ENCODE measurements at regions not wholly inside any gene's neighbourhood (a gene's known extent, or its start where the extent isn't known, plus 50 kb on each side); places are given as distances from the start of the nearest gene placed in this dataset.

DNA sequence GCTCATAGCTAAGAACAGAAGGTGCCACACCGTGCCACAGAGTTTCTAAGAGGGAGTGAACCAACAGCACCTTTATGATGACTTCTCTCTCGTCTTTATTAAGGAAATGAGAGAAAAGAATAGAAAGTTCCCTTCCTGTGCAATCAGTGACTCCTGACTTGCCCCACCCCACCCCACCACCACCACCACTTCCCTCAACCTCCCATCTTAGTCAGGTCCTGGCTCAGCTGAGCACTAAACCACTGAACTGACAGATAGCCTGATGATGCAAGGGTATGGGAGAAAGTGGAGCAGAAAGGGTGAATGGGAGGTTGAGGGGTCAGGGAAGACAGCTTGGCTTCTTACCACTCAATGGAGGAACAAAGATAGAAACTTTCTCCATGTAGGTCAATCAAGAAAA, 75.2 kb upstream of the RMDN2 start:
- WGBS, 2 donors (ENCODE audit: low coverage in 1 of 2), result 69 to 95% methylated on average over 2 of the region's 2 CpGs
- DNase-seq, result no peak
- Histone ChIP-seq H3K36me3 (no peaks in the 10 kb centered on the region), H3K4me3 (no peak overlapping the region), H3K27ac (no peak overlapping the region), H3K9me3 (no peaks in the 10 kb centered on the region), H3K4me1 (peaks cover 0 to 7% (median 4%) of the 10 kb centered on the region in 4 donors), H3K27me3 (no peaks in the 10 kb centered on the region)
- TF ChIP-seq EP300 (IDR thresholded peaks at IDR 0.05; ENCODE audit: low read depth) (no peak), POLR2A (IDR thresholded peaks at IDR 0.05) (no peak), POLR2AphosphoS5 (IDR thresholded peaks at IDR 0.05) (no peak)
- TF ChIP-seq, protein P1, sequence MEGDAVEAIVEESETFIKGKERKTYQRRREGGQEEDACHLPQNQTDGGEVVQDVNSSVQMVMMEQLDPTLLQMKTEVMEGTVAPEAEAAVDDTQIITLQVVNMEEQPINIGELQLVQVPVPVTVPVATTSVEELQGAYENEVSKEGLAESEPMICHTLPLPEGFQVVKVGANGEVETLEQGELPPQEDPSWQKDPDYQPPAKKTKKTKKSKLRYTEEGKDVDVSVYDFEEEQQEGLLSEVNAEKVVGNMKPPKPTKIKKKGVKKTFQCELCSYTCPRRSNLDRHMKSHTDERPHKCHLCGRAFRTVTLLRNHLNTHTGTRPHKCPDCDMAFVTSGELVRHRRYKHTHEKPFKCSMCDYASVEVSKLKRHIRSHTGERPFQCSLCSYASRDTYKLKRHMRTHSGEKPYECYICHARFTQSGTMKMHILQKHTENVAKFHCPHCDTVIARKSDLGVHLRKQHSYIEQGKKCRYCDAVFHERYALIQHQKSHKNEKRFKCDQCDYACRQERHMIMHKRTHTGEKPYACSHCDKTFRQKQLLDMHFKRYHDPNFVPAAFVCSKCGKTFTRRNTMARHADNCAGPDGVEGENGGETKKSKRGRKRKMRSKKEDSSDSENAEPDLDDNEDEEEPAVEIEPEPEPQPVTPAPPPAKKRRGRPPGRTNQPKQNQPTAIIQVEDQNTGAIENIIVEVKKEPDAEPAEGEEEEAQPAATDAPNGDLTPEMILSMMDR (IDR thresholded peaks at IDR 0.05), result no peak
- in situ Hi-C loops (cut with MboI; ENCODE audit: low pct_ligation_motif_present in 1 of 4, low pct_unique_long_range_greater_than_20kb in 1 of 4, low sequenced_read_pairs in 3 of 4) (no loop called here), intact Hi-C loops (cut with DNase I; ENCODE audit: low total_unique reads) (no loop called here)

DNA sequence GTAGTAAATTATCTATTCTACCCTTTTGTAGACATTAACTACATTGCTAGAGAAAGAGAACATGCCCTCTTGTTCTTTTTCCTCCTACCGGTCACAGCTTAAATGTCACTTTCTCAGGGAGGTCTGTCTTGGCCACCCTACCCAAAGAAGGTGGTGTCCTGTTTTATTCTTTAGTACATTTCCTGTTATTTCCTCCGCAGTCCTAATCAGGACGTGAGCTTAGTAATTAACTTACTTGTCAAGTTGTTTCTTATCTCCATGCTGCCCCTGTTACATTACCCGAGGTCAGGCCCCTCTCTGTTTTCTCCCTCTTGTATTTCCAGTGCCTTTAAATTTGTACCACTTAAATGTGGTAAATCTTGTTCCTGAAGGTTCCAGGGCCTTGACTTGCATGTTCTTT, 73.7 kb upstream of the RMDN2 start:
- 68 to 69% methylated on average over 4 of the region's 4 CpGs for WGBS, 2 donors (ENCODE audit: low coverage in 1 of 2)
- Histone ChIP-seq H3K4me1 (peaks cover under 1 to 21% (median 13%) of the 10 kb centered on the region in 4 donors), H3K27ac (peak overlapping the region in 2 of 4 donors; percentile 47 to 59), H3K27me3 (no peaks in the 10 kb centered on the region), H3K36me3 (no peaks in the 10 kb centered on the region), H3K4me3 (no peak overlapping the region), H3K9me3 (no peaks in the 10 kb centered on the region)
- in situ Hi-C loops (cut with MboI; ENCODE audit: low pct_ligation_motif_present in 1 of 4, low pct_unique_long_range_greater_than_20kb in 1 of 4, low sequenced_read_pairs in 3 of 4), result no loop called here
- no peak for DNase-seq
- intact Hi-C loops (cut with DNase I; ENCODE audit: low total_unique reads), result no loop called here
- TF ChIP-seq EP300 (IDR thresholded peaks at IDR 0.05; ENCODE audit: low read depth), result no peak
- TF ChIP-seq, protein P1 (IDR thresholded peaks at IDR 0.05), result no peak
- TF ChIP-seq POLR2A (IDR thresholded peaks at IDR 0.05), result no peak
- no peak for TF ChIP-seq POLR2AphosphoS5 (IDR thresholded peaks at IDR 0.05)

DNA sequence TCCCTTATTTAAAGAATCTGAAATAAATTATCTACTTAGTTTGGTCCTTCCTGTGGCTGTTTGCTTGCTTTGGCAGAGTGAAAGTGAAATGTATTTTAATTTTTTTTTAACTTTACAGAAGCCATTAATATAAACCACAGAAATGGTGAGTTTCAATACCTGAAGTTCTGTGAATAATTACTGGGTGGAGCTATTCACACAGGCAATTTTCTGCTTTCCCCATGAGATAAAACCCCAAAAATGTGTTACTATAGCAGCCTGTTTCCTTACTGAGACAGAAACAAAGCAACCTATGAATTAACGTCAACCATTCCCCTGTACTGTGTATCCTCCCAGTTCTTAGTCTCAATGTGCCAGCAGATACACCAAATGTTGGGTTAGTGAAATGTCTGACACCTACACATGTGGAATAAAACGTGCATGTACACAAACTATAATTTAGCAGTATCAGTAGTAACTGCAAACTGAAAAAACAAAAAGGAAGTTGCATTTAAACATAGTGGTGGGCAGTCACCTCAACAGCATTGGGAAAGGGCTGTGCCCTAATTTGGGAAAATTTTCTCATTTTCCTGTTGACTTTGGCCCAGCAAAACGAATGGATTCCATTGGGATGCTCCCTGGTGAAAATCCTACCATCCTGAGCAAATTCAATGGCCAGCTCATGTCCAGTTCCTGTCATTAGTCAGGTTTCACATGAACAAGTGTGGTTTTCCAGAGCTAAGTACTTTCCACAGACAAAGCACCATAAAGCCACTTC, 73.1 kb upstream of the RMDN2 start:
- TF ChIP-seq POLR2AphosphoS5 (IDR thresholded peaks at IDR 0.05) (no peak), EP300 (IDR thresholded peaks at IDR 0.05; ENCODE audit: low read depth) (no peak), POLR2A (IDR thresholded peaks at IDR 0.05) (no peak)
- TF ChIP-seq, protein P1 (IDR thresholded peaks at IDR 0.05), result no peak
- intact Hi-C loops (cut with DNase I; ENCODE audit: low total_unique reads) (no loop called here), in situ Hi-C loops (cut with MboI; ENCODE audit: low pct_ligation_motif_present in 1 of 4, low pct_unique_long_range_greater_than_20kb in 1 of 4, low sequenced_read_pairs in 3 of 4) (no loop called here)
- WGBS, 2 donors (ENCODE audit: low coverage in 1 of 2), result 47 to 75% methylated on average over 2 to 3 of the region's 3 CpGs
- H3K27me3 ChIP-seq, result no peaks in the 10 kb centered on the region
- DNase-seq, result no peak
- H3K27ac ChIP-seq, result peak overlapping the region in 2 of 4 donors; percentile 47 to 59
- H3K36me3 ChIP-seq, result no peaks in the 10 kb centered on the region
- H3K9me3 ChIP-seq, result no peaks in the 10 kb centered on the region
- peaks cover 3 to 26% (median 14%) of the 10 kb centered on the region in 4 donors for H3K4me1 ChIP-seq
- no peak overlapping the region for H3K4me3 ChIP-seq

DNA sequence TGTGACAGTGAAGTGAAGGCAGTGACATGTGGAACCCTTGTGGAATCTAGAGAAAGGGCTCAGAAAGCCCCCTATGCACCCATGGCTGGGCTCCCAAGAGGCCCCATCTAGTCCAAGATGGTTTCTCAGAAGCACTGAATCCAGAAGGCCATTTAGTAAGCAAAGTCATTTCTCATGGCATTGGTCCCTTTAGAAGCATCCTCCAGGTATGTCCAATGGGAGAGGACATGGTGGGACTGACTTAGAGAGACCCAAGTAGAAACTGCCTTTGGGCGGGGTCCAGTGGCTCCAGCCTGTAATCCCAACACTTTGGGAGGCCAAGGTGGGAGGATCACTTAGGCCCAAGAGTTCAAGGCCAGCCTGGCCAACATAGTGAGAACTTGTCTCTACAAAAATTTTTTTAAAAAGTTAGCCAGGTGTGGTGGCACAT, 72.5 kb upstream of the RMDN2 start:
- intact Hi-C loops (cut with DNase I; ENCODE audit: low total_unique reads), result no loop called here
- WGBS, 2 donors (ENCODE audit: low coverage in 1 of 2), result 88 to 100% methylated on average over 1 of the region's 1 CpG
- H3K27ac ChIP-seq, result peak overlapping the region in 2 of 4 donors; percentile 30 to 59

More for the DNA sequence above, 72.5 kb upstream of the RMDN2 start:
- DNase-seq, result no peak
- Histone ChIP-seq H3K27me3 (no peaks in the 10 kb centered on the region), H3K36me3 (no peaks in the 10 kb centered on the region), H3K9me3 (no peaks in the 10 kb centered on the region), H3K4me1 (peaks cover 3 to 30% (median 14%) of the 10 kb centered on the region in 4 donors), H3K4me3 (no peak overlapping the region)
- in situ Hi-C loops (cut with MboI; ENCODE audit: low pct_ligation_motif_present in 1 of 4, low pct_unique_long_range_greater_than_20kb in 1 of 4, low sequenced_read_pairs in 3 of 4), result no loop called here
- TF ChIP-seq POLR2AphosphoS5 (IDR thresholded peaks at IDR 0.05), result no peak
- no peak for TF ChIP-seq POLR2A (IDR thresholded peaks at IDR 0.05)
- no peak for TF ChIP-seq EP300 (IDR thresholded peaks at IDR 0.05; ENCODE audit: low read depth)
- TF ChIP-seq, protein P1 (IDR thresholded peaks at IDR 0.05), result no peak

Data from transverse colon (tissue), 4 donors.